ENCODE measurements at regions not wholly inside any gene's neighbourhood (a gene's known extent, or its start where the extent isn't known, plus 50 kb on each side); places are given as distances from the start of the nearest gene placed in this dataset.

DNA sequence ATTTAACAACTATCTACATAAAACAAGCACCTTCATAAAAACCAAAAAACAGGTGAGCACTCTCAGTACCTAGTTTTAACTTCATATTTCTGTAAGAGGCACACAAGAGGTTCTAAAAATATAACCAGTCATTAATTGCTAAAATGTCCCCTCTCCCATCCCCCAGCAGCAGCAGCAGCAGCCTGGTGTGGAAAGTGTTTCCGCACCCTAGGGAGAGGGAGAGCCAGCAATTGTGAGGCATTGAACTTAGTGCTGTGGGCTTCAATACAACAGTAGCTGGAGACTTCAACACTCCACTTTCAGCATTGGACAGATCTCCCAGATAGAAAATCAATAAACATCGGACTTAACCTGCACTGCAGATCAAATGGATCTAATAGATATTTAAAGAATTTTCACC lies 1158.5 kb downstream of the JRKL start:
- TF ChIP-seq, protein P1, sequence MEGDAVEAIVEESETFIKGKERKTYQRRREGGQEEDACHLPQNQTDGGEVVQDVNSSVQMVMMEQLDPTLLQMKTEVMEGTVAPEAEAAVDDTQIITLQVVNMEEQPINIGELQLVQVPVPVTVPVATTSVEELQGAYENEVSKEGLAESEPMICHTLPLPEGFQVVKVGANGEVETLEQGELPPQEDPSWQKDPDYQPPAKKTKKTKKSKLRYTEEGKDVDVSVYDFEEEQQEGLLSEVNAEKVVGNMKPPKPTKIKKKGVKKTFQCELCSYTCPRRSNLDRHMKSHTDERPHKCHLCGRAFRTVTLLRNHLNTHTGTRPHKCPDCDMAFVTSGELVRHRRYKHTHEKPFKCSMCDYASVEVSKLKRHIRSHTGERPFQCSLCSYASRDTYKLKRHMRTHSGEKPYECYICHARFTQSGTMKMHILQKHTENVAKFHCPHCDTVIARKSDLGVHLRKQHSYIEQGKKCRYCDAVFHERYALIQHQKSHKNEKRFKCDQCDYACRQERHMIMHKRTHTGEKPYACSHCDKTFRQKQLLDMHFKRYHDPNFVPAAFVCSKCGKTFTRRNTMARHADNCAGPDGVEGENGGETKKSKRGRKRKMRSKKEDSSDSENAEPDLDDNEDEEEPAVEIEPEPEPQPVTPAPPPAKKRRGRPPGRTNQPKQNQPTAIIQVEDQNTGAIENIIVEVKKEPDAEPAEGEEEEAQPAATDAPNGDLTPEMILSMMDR (conservative IDR thresholded peaks at IDR 0.05), result no peak
- TF ChIP-seq EZH2 (IDR thresholded peaks at IDR 0.05; ENCODE audit: low read depth), result no peak

Measured in PC-9 (cell line).